Heart right ventricle (tissue), 16 donors: ENCODE measurements at regions not wholly inside any gene's neighbourhood (a gene's known extent, or its start where the extent isn't known, plus 50 kb on each side); places are given as distances from the start of the nearest gene placed in this dataset.

Source experiments
- ATAC-seq, 8 donors: fragments of 200-7000 bp; cut with Tn5 transposase; one replicate each; pipeline ENCODE4 v1.9.1; 2020; ENCODE audit warnings: mild to moderate bottlenecking in 8 of 8, moderate library complexity in 8 of 8, moderate number of reproducible peaks in 1 of 8
- DNase-seq, 2 donors: peaks; one replicate each; pipeline ENCODE4 v3.0.0-alpha.2; 2020
- H3K27ac ChIP-seq, 10 donors: fragments of 200-600 bp; sonication (generic) in 2 of 10; one replicate each; pipeline versions ENCODE4 v1.5.0 to v1.8.0; 2020 to 2022; ENCODE audit warnings: mild to moderate bottlenecking in 3 of 10
- H3K27me3 ChIP-seq, 7 donors: fragments of 200-600 bp; one replicate each; pipeline ENCODE4 v1.8.0; 2021 to 2022; ENCODE audit warnings: mild to moderate bottlenecking in 2 of 7
- H3K36me3 ChIP-seq, 9 donors: fragments of 200-600 bp; sonication (generic) in 1 of 9; one replicate each; pipeline versions ENCODE4 v1.5.0 to v1.8.0; 2020 to 2022; ENCODE audit warnings: mild to moderate bottlenecking in 2 of 9
- H3K4me1 ChIP-seq, 9 donors: fragments of 200-600 bp; sonication (generic) in 1 of 9; one replicate each; pipeline versions ENCODE4 v1.5.0 to v1.8.0; 2020 to 2022; ENCODE audit warnings: mild to moderate bottlenecking in 4 of 9
- H3K4me3 ChIP-seq, 10 donors: fragments of 200-600 bp; sonication (generic) in 2 of 10; one replicate each; pipeline versions ENCODE4 v1.5.0 to v1.8.0; 2020 to 2022; ENCODE audit warnings: mild to moderate bottlenecking in 7 of 10, moderate library complexity in 2 of 10
- H3K9me3 ChIP-seq, 11 donors: fragments of 200-600 bp in 10 of 11; sonication (generic) in 2 of 11; one replicate each; pipeline versions ENCODE4 v1.5.0 to v1.8.0; 2013 to 2022; ENCODE audit warnings: mild to moderate bottlenecking in 2 of 11, control low read depth in 1 of 11, moderate library complexity in 1 of 11
- WGBS, 2 donors: extraction: QIAGEN DNeasy Blood & Tissue Kit; methylation state at CpG; one replicate each; pipeline ENCODE4 v1.1.7; 2013; ENCODE audit warnings: inconsistent platforms in 1 of 2; 5-methylcytosine and 5-hydroxymethylcytosine counted together
- intact Hi-C, 10 donors: fragments of 100-400 bp; cut with DNase I; formaldehyde crosslinking; loops; one replicate each; pipeline versions ENCODE4 v1.11.1 to v1.14.2; 2022
- TF ChIP-seq, protein P1 (sequence below), 9 donors: fragments of 200-600 bp; sonication (generic) in 2 of 9; IDR thresholded peaks; one replicate each; pipeline versions ENCODE4 v1.5.0 to v1.8.0; 2021 to 2022; ENCODE audit warnings: antibody characterized with exemption in 9 of 9, mild to moderate bottlenecking in 5 of 9, moderate library complexity in 1 of 9
- donor health status: Arrhythmogenic right ventricular cardiomyopathy.
- donor health status: ischemic (EF 13 %, LVEDD 7.1; RV severe dilation, severe dysfunction).
- donor health status: healthy with polysubstance abuse.
- donor health status: DM: no; HTN: yes; CAD: no.
- donor health status: DM: no; HTN: no; CAD: no.
- donor health status: ischemic (EF 25% LVEDD 6.9; RV normal size, moderate dysfunction).
- donor health status: ischemic (EF 25% LVEDD 5.7; RV mildly dilated, moderate dysfunction).
- donor health status: healthy.
- donor health status: DM: yes; HTN: yes; CAD: no.
- donor health status: Ischemic cardiomyopathy.
- donor health status: ischemic (EF 35%, LVEDD 5.7; RV mildly dilated, moderate dysfunction).
- donor health status: nonischemic (EF 11% LVEDD 7.7; RV severe dilation, severe dysfunction).
- donor health status: DM: yes; HTN: yes; CAD: no.
- donor health status: PGD.
- donor health status: ischemic (EF 29% LVEDD 5.4; RV normal size, mild dysfunction).
- donor health status: nonischemic (EF 23%, LVEDD 6.1; RV moderate dilation, normal function).

- TF ChIP-seq, protein P1, sequence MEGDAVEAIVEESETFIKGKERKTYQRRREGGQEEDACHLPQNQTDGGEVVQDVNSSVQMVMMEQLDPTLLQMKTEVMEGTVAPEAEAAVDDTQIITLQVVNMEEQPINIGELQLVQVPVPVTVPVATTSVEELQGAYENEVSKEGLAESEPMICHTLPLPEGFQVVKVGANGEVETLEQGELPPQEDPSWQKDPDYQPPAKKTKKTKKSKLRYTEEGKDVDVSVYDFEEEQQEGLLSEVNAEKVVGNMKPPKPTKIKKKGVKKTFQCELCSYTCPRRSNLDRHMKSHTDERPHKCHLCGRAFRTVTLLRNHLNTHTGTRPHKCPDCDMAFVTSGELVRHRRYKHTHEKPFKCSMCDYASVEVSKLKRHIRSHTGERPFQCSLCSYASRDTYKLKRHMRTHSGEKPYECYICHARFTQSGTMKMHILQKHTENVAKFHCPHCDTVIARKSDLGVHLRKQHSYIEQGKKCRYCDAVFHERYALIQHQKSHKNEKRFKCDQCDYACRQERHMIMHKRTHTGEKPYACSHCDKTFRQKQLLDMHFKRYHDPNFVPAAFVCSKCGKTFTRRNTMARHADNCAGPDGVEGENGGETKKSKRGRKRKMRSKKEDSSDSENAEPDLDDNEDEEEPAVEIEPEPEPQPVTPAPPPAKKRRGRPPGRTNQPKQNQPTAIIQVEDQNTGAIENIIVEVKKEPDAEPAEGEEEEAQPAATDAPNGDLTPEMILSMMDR (IDR thresholded peaks at IDR 0.05) = no peak
- no peaks in the 10 kb centered on the region for H3K36me3 ChIP-seq
Measured at GRCh38 chr5:109947667-109948066, 257.9 kb downstream of the MAN2A1 start.

GRCh38 chr5:109950634-109951033 is 260.9 kb downstream of the MAN2A1 start:
- no peaks in the 10 kb centered on the region for H3K9me3 ChIP-seq
- H3K4me1 ChIP-seq = no peaks in the 10 kb centered on the region
- DNase-seq = no peak
- intact Hi-C loops = no loop called here
- H3K4me3 ChIP-seq = no peak overlapping the region
- no peak for ATAC-seq
- no peaks in the 10 kb centered on the region for H3K36me3 ChIP-seq
- H3K27ac ChIP-seq = no peak overlapping the region
- H3K27me3 ChIP-seq = peaks cover 0 to 15% (median 0%) of the 10 kb centered on the region in 7 donors
- TF ChIP-seq, protein P1 (IDR thresholded peaks at IDR 0.05) = no peak

More at GRCh38 chr5:109947667-109948066, 257.9 kb downstream of the MAN2A1 start:
- Histone ChIP-seq H3K9me3 (no peaks in the 10 kb centered on the region), H3K27me3 (peaks cover 0 to 29% (median 0%) of the 10 kb centered on the region in 7 donors), H3K27ac (no peak overlapping the region), H3K4me1 (no peaks in the 10 kb centered on the region), H3K4me3 (no peak overlapping the region)
- no peak for DNase-seq
- no peak for ATAC-seq
- intact Hi-C loops = no loop called here
- WGBS, 2 donors = 75 to 80% methylated on average over 3 of the region's 3 CpGs

DNA sequence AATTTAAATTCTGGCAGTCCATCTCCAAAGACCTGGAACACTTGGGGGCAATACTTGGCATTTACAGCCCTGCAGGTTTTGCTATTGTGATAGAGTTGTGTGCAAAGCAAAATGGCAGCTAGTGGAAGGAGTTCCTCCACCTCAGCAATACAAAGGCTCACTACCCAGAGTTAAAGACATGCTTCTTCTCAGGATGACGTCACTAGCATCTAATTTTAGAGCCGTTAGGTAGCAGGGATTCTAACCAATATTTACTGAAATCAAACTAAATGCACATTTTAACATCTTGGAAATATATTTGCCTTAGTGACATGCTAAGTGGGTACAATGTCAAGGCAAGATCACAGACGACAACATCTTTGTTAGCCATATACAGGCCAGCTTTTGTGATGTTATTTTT is 261.6 kb downstream of the MAN2A1 start:
- Histone ChIP-seq H3K36me3 (no peaks in the 10 kb centered on the region), H3K9me3 (no peaks in the 10 kb centered on the region), H3K4me3 (no peak overlapping the region), H3K27me3 (peaks cover 0 to 10% (median 0%) of the 10 kb centered on the region in 7 donors), H3K4me1 (peaks cover 0 to 3% (median 0%) of the 10 kb centered on the region in 9 donors), H3K27ac (no peak overlapping the region)
- no peak for DNase-seq
- intact Hi-C loops = no loop called here
- ATAC-seq = no peak
- WGBS, 2 donors = 85 to 88% methylated on average over 3 of the region's 3 CpGs
- TF ChIP-seq, protein P1 (IDR thresholded peaks at IDR 0.05) = no peak

GRCh38 chr5:109951758-109952157 is 262.0 kb downstream of the MAN2A1 start:
- 83 to 84% methylated on average over 5 of the region's 5 CpGs for WGBS, 2 donors
- no peak overlapping the region for H3K4me3 ChIP-seq
- DNase-seq = no peak
- no peaks in the 10 kb centered on the region for H3K9me3 ChIP-seq
- TF ChIP-seq, protein P1 (IDR thresholded peaks at IDR 0.05) = no peak
- H3K36me3 ChIP-seq = no peaks in the 10 kb centered on the region
- peaks cover 0 to 6% (median 0%) of the 10 kb centered on the region in 7 donors for H3K27me3 ChIP-seq
- peaks cover 0 to 7% (median 0%) of the 10 kb centered on the region in 9 donors for H3K4me1 ChIP-seq
- no peak for ATAC-seq
- intact Hi-C loops = no loop called here
- H3K27ac ChIP-seq = no peak overlapping the region
